IMR-90 (cell line): ENCODE measurements at regions not wholly inside any gene's neighbourhood (a gene's known extent, or its start where the extent isn't known, plus 50 kb on each side); places are given as distances from the start of the nearest gene placed in this dataset.

Experiments used
- BHLHE40 ChIP-seq: fragments of 150-350 bp; IDR thresholded peaks from 2 replicates; pipeline ENCODE4 v1.6.1; 2016; ENCODE audit warnings: mild to moderate bottlenecking, low read depth, low read length
- MXI1 ChIP-seq: IDR thresholded peaks from 2 replicates; pipeline ENCODE4 v1.6.1; 2012; ENCODE audit warnings: low read depth, mild to moderate bottlenecking, low read length, moderate library complexity, borderline replicate concordance
- SMC3 ChIP-seq: fragments of 150-350 bp; IDR thresholded peaks from 2 replicates; pipeline ENCODE4 v1.6.1; 2016; ENCODE audit warnings: low read depth, mild to moderate bottlenecking, antibody characterized with exemption, low read length, moderate library complexity
- TF ChIP-seq, protein P1 (sequence below): conservative IDR thresholded peaks from 2 replicates; pipeline ENCODE4 v1.5.1; 2012; ENCODE audit warnings: mild to moderate bottlenecking, low read depth, low read length, improper control_type of control experiment

DNA sequence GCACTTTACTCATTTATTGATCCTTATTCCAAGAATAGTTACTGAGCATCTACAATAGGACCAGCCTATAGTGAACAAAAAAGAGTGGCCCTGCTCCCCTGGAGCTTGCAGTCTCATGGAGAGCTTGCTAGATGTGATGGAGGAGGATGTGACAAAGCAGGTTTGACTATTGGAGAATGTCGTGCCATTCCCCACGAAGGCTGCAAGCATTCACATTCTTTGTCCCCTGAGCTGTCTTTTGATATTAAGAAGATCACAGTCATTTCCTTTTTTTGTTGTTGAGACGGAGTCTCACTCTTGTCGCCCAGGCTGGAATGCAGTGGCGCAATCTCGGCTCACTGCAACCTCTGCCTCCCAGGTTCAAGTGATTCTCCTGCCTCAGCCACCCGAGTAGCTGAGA, 115.0 kb upstream of the ADAMTS18 start:
- TF ChIP-seq, protein P1, sequence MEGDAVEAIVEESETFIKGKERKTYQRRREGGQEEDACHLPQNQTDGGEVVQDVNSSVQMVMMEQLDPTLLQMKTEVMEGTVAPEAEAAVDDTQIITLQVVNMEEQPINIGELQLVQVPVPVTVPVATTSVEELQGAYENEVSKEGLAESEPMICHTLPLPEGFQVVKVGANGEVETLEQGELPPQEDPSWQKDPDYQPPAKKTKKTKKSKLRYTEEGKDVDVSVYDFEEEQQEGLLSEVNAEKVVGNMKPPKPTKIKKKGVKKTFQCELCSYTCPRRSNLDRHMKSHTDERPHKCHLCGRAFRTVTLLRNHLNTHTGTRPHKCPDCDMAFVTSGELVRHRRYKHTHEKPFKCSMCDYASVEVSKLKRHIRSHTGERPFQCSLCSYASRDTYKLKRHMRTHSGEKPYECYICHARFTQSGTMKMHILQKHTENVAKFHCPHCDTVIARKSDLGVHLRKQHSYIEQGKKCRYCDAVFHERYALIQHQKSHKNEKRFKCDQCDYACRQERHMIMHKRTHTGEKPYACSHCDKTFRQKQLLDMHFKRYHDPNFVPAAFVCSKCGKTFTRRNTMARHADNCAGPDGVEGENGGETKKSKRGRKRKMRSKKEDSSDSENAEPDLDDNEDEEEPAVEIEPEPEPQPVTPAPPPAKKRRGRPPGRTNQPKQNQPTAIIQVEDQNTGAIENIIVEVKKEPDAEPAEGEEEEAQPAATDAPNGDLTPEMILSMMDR: no peak
- TF ChIP-seq MXI1: no peak
- no peak for TF ChIP-seq BHLHE40
- no peak for TF ChIP-seq SMC3
